AG20443 (cell line): ENCODE measurements at regions not wholly inside any gene's neighbourhood (a gene's known extent, or its start where the extent isn't known, plus 50 kb on each side); places are given as distances from the start of the nearest gene placed in this dataset.
"Not testable (repeated sequence)": the region's sequence is repeated elsewhere in the genome, so short reads cannot be mapped to it uniquely, and the experiment has no call there.

Experiments used
- DNase-seq: peaks from one replicate; pipeline ENCODE4 v3.0.0; 2012; ENCODE audit warnings: low spot score, mixed read lengths

DNA sequence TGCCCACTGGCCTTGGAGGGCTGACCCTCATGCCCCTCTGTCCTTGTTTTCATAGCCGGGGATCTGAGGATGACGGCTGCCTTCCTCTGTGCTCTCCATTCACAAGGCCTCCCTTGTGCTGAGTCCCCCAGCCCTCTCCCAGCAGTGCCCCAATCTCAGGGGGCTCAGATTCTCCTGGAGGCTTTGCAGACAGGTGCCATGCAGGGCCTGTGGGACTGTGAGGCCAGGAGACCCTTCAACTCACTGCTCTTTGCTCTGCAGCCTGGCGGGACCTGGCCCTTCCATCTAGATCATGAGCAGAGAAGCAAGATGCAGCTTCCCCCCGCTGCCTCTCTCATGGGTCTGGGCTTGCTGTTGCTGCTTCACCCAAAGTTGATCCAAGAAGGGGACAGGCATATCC lies 356.0 kb downstream of the BCL11B start:
- no peak for DNase-seq

DNA sequence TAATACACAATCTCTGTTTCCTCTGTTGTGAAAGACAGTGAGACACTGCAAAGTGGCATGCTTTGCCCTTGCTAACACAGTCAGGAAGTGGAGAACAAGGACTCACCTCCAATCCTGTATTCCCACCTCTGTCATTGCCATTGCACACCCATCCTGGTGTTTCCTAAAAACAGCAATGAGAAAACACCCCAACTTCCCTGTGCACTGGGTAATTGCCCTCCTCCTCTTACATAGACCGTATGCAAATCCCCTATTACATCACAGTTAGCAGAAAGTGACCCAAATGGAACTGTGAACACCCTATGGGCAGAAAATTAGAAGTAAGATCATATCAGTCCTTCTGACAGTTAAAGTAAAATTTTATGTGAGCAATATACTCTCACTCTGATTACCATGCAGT lies 355.5 kb downstream of the BCL11B start:
- DNase-seq, result no peak

DNA sequence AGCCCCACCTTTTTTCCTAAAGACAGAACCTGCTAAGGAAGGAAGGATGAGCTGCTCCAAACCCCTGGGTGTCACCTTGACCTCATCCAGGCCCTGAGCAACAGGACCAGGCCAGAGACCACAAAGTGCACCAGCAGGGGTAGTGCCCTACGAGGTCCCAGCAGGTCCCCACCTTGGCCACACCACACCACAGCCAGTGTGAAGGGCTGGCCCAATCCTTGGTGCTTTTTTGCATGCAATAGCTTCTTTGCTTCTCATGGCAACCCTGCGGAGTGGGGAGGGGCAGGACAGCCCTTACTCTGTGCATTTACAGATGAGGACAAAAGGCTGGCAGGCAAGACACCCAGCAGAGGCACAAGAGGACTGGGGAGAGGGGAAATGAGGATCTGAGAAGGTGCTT lies 352.6 kb downstream of the BCL11B start:
- DNase-seq, result no peak

DNA sequence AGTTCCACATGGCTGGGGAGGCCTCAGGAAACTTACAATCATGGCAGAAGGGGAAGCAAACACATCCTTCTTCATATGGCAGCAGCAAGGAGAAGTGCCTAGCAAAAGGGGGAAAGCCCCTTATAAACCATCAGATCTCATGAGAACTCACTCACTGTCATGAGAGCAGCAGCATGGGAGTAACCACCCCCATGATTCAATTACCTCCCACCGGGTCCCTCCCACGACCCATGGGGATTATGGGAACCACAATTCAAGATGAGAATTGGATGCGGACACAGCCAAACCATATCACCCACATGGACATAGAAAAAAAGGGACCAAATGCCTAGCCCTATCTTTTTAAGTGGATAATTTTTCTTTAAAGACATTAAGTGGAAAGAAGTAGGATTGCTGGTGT lies 350.7 kb downstream of the BCL11B start:
- DNase-seq, result not testable (repeated sequence)

DNA sequence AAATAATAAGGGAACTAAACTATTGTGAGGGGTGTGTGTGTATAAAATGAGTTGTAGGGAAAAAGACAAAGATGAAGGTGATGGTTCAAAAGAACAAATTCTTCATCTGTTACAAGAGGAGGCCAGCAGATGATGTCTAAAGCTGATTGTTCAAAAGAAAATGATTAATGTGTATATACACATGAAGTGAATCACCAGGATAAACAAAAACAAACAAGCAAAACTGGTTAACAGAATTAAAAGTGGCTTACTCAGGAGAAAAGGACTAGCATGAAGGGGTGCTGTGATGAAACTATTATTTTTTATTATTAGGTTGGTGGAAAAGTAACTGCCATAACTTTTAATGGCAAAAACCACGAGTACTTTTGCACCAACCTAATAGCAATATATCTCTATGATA lies 348.4 kb downstream of the BCL11B start:
- no peak for DNase-seq

DNA sequence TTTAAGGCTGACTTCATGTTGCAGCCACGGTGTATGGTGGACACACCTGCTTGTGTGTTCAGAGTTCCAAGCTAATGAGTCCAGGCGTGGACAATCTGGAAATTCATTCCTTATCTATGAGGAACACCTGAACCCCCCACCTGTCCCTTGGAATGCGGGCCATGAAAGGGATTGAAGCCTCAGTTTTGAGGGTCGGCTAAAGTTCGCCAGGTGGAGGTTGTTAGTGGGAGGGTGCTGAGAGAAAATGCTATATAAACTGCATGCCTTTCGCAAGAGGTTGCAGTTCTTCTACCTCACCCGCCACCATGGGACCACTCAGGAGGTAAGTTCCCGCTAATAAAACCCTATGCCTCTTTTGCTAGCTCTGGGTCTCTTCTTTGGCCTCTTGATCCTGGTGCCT lies 348.0 kb downstream of the BCL11B start:
- no peak for DNase-seq

DNA sequence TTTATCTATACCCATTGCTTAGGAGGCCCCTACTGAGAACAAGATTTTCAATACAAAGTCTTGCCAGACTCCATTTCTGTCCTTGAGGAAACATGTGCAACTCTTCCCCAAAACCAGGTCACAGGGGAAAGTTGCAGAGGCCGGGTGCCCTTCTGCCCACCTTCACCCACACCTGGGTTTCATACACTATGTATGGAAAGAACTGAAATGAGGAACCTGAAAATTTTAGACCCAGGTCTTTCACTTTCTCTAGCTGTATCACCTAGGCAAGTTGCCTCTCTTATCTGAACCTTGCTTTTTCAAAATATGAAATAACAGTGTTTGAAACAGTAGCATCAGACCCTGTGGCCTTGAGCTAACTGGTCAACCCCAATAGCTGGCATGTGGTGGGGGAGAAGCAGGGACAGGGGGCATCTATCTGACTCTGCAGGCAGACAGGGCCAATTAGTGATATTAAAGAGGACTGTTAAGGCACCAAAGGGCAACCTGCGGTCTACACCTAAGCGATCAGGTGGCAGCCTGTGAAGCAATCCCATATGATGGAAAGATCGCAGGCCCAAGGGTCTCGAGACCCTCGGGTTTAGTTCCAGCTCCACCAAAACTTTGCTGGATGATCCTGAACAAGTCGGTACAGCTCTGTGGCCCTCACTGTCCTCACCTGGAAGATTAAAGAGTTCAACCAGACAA lies 346.5 kb downstream of the BCL11B start:
- DNase-seq, result no peak

DNA sequence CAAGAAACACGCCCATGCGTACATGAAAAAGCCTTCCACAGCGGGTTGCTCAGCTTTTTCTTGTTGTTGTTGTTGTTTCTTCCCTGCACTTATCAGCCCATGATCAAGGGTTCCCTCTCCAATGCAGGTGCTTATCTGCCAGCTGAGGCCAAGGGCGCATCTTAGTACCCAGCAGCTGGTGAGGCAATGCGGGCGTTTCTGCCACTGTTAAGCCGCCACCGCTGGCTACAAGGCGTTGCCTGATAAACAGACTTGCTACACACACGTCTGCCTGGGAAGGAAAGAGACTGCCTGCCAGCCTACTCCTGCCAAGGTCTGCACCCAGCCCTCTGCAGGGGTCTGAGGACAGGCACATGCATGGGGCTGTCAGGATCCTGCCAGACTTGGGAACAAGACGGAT lies 345.9 kb downstream of the BCL11B start:
- no peak for DNase-seq

DNA sequence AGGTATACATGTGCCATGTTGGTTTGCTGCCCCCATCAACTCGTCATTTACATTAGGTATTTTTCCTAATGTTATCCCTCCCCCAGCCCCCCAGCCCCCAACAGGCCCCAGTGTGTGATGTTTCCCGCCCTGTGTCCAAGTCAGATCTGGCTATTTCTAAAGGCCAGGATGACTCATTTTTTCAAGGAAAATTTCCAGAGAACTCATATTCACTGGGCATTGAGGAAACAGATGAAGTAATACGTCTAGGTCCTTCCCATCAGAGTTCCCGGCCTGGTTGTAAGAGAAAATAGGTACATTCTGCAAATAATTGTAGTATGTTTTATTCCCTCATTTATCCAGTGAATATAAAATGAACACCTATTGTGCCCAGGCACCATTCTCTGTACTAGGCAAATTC lies 345.2 kb downstream of the BCL11B start:
- DNase-seq, result no peak

DNA sequence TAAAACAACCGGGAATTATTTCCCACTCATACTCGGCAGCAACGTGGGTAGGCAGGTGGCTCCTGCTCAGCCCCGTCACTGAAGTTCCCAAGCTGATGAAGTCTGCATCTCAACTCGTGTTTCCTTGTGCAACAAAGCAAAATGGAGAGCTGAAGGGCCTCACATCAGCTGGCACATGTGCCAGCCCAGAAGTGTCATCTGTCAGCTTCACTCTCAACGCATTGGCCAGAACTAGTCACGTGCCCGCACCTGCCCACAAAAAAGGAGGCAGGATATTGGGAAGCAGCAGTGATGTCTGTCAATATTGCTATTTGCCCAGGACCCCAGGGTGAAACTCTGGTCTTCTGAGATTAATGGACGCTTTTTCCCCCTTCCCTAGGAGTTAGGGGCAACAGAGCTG lies 344.0 kb downstream of the BCL11B start:
- DNase-seq, result no peak

DNA sequence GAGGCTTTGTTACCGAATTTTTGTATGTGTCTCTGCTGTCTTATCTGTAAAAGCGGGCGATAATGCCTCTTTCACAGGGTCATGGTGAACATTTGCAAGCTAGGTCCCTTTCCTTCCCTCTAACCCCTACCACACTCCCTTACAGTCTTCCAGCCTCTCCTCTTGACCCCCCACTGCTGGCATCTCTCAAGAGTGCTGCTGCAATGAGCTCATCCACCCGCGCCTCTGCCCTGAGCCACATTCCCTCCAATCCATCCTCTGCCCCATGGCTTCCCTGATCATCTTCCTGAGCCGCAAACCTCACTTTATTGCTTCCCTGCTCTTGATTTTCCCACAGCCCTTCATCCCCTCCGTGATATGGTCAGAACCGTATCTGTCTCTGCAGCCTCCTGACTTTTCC lies 343.6 kb downstream of the BCL11B start:
- no peak for DNase-seq

DNA sequence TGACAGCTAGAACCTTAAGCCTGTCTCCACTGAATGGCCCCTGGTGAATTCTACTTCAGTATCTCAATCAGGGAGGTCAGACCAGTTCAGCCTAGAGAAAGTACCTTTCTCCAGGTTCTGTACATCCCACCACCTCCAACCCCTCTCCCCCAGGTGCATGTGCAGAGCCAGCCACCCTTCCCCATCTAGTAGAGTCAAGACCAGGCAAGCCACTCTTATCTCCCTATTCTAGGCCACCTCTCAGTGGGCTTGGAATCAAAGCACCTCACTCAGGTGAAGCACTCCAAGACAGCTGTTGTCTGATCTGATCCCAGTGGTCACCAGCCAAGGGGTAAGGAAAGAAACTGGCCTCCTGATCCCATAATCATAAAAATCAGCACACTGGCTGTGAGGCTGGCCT lies 340.9 kb downstream of the BCL11B start:
- no peak for DNase-seq

DNA sequence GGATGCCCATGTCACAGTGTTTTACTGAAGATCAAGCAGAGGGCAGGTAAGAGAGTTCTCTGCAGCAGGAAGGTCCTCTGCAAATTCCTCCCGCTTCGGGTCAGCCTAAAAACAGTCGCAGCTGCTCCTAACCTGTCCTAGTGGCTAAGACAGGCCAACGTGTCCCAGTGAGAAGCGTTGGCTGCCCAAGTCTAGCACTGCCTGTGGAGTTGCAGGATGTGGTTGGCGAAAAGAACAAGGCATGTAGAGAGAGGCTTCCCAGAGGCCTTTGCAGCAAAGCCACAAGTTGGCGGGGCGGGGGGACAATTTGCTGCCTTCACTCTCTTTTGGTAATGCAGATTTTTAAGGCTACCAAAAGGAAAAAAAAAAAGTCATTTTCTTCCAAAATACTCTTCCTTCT lies 340.1 kb downstream of the BCL11B start:
- no peak for DNase-seq

DNA sequence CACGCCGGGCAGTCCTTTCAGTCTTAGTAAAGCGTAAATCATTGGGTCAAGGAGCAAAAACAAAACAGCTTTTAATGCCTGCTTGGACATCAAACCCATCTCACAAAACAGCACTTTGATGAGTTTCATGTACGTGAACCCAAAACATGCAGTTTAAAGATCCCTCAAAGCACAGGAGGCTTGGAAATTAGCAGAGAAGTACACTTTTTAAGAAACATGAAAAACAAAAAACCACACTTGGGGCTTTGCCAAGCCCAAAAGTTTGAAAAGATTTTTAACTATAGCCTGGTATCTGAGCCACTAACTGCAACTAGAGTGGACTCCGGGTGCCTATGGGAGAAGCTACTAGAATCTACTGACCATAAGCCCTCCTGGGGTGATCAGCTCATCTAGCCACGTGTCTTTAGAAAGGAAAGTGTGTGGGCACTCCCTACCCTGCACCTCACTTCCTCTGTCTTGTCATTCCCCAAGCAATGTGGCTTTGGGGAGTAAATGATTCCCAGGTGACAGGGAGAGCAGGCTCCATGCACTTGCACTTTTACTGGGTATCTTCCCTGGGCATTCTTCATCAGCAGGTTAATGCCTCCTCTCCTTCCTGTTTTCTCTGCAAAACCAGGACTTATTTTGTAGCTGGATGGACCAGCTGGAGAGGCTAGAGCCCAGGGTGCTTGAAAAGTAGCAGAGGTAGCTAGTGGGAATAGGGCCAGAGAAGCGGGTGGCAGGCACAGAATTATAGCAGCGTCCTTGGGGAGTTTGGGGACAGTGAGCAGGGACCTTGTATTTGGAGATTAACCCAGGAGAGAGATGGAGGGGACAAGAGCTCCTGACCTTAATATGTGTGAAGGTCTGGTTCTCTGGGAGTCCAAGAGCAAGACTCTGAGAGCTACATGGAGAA lies 339.3 kb downstream of the BCL11B start:
- no peak for DNase-seq

DNA sequence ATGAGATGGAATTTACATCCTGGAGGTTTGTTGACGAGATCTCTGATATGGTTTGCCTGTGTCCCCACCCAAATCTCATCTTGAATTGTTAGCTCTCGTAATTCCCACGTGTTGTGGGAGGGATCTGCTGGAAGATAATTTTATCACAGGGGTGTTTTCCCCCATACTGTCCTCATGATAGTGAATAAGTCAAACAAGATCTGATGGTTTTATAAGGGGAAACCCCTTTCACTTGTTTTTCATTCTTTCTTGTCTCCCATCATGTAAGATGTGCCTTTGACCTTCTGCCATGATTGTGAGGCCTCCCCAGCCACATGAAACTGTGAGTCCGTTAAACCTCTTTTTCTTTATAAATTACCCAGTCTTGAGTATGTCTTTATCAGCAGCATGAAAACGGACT lies 337.4 kb downstream of the BCL11B start:
- DNase-seq, result not testable (repeated sequence)

DNA sequence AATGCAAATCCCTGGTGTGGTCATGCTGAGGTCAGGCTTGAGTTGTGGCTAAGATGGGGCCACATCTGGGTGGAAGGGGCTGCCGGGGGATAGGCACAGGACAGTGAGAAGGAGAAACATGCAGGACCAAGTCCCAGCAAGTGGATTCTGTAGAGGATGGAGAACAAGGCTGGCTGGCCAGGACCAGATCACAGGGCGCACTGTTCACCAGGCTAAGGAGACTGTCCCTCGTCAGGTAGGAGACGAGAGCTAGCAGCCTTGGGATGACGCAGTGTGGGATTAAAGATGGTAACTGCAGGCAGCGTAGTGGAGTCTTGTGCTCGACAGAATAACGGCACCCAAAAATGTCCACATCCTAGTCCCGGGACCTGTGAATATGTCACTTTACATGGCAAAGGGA lies 336.1 kb downstream of the BCL11B start:
- DNase-seq, result no peak

DNA sequence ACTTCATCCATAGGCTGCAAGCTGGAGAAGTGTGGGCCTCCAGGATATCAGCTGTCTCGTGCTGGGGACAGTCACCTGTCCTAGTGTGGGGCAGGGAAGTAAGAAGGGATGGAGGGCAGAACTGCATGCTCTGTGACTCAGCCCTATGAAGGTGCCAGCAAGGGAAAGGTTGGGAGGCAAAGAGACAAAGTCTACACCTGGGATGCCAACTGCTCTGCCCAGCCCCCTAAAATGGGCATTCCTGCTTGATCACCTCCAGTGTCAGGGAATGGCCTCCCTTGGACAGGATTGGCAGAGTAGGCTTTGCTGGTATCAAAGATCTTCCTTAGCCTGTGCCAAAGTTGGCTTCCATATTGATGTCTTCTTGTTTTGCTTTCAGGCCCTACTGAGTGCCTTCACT lies 335.0 kb downstream of the BCL11B start:
- no peak for DNase-seq

DNA sequence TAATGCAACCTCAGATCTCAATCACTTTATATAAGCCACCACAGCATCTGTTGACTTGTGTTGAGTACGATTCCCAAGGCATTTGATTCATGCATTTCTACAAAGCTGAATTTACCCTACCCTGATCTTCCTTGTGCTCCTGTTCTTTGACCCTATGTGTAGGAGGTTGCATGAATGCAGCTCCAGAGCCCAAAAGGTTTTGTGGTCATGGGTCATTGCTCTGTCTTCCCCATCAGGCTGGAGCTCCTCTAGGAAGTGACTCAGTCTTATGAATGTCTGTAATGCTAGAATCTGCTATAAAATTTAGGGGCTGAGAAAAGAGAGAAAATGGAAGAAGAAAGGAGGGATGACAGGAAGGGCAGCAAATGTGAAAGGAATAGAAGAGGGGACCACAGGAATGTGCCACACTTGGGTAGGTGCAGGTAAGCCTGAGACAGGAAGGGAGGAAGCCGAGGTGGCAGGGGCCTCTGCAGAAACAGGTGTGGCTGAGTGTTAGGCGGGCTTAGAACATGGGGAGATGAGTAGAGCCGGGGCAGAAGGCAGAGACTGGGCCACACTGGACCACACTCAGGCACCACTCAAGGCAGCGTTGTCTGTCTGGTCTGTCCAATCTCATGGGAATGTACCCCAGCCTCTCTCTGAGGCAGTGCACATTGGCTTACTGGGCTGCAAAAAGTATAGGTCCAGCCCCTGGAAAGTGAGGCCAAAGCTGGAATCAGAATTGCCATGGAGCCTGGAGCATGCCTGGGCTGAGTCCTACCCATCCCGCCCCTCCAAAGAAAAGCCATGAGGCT lies 334.1 kb downstream of the BCL11B start:
- no peak for DNase-seq

DNA sequence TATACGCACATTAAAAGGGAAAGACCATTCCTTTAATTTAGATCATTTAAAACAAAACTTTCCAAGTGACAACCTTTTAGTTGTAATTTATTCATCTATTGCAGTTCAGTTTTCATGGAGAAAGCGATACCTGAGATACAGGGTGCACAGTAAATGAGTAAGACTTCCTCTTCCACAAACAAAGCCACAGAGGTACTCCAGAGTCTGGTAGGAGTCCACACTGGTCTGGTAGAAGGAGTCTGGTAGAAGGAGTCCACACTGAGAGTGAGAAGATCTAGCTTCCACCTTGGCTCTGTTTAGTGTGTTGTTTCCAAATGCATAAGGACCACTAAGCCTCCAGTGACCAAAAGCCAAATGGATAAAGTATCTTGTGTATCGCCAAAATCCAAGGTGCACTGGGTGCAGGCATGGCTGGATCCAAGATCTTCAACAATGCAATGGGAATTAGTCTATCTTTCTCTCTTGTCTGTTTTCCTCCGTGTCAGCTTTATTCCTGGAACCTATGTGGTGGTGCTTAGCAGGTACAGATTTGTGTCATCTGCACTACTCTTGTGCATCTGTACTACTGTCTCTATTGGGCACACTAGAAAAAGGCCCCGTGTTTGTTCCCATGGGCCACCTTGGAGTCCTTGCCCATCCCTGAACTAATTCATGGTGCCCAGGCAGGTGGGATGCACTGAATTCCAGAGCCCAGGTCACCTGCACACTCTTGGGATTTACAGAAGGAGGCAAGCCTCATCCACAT lies 331.1 kb downstream of the BCL11B start:
- no peak for DNase-seq

DNA sequence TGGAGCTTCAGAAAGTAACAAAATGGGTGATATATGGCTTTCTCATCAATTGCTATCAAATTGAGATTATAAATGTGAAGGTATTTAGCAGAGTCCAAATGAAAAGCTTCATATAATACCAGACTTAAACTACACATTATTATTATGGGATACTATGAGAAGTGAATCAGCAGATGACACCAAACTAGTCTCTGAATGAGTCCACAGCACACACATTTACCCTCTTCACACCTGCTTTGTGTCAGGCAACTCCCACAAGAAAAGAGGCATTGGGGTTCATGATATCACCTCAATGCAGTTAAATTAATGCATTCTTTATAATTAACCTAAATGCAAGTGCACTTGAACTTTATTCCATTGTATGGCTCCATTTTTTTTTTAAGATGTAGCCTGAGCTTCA lies 330.5 kb downstream of the BCL11B start:
- DNase-seq, result no peak

DNA sequence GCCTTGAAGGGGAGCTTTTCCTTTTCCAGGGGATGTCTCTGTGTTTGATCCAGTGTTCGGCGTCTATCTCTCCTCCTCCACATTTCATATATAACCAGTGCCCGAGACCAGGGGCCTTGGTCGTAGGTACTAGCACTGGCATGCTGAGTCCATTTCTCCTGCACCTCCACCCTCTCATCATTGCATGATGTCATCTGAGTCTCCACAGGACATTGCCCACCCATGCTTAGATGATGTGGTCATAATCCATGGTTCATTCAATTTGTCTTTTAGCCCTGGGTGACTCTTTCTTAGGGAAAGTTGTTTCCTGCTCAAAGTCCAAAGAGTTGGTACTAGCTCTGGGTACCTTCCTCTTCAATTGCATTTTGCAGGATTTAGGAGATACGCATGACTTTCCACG lies 328.1 kb downstream of the BCL11B start:
- no peak for DNase-seq

DNA sequence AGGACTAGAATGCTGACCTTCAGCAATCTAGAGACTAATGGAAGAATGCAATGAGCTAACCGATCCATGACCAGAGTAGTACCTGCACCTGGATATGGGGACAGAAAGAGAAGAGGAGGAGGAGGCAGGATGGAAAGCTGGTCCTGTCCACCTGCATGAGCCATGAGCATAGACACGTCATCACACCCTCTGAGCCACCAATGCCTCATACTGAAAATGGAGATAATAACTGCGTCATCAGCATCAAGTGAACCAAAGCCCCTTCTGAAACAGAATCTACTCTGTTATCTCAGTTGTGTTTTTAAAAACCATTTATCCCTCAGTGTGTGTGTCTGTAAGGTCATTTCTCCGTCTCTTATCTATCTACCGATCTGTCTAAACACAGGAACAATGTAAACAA lies 327.0 kb downstream of the BCL11B start:
- no peak for DNase-seq
